ENCODE measurements at regions not wholly inside any gene's neighbourhood (a gene's known extent, or its start where the extent isn't known, plus 50 kb on each side); places are given as distances from the start of the nearest gene placed in this dataset.

DNA sequence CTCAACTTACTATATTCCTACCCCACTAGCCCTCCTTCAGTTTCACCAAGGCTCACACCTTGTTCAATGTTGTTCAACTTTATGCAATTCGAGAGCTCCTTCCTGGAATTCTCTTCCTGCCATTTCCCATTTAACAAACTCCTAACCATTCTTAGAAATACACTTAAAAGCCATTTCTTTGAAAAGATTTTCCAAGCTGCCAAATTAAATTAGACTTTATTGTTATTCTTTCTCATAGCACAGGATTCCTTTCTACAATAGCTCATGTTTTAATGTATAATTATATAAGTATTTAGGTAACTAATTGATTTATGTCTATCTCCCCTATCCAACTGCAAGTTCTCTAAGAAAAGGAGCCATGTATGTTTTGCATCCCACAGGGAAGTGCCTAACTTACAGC, 52.7 kb upstream of the CTSC start:
- no peak for FAIRE-seq
- TF ChIP-seq POLR2A (IDR thresholded peaks at IDR 0.05; ENCODE audit: low read depth, low read length), result no peak
- DNase-seq (ENCODE audit: insufficient read length, low spot score), result no peak

DNA sequence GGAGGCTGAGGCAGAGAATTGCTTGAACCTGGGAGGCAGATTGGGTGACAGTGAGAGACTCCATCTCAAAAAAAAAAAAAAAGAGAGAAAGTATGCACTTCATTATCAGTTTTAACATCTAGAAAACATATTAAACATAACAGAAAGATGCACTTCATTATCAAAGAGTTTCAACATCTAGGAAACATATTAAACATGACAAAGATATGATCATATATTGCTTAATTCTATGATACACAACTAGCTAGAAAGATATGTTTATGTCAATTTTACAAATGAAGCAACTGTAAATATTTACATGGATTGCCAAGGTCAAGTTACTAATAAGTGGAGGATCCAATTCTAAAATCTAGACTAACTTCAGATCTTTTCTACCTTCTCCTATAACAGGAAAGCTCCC, 50.4 kb upstream of the CTSC start:
- DNase-seq (ENCODE audit: insufficient read length, low spot score) (no peak), FAIRE-seq (no peak)
- no peak for TF ChIP-seq POLR2A (IDR thresholded peaks at IDR 0.05; ENCODE audit: low read depth, low read length)

Measured in H54 (cell line).